GM23248 (cell line): ENCODE measurements at regions not wholly inside any gene's neighbourhood (a gene's known extent, or its start where the extent isn't known, plus 50 kb on each side); places are given as distances from the start of the nearest gene placed in this dataset.

Experiments
- DNase-seq: peaks from one replicate; pipeline ENCODE4 v3.0.0-alpha.2; 2015
- H2AFZ ChIP-seq: fragments of 200-600 bp; sonication (generic); 2 replicates; pipeline ENCODE4 v1.6.1; 2016; ENCODE audit warnings: antibody characterized with exemption
- H3F3A ChIP-seq: fragments of 200-600 bp; sonication (generic); 2 replicates; pipeline ENCODE4 v1.6.1; 2016; ENCODE audit warnings: mild to moderate bottlenecking, antibody characterized with exemption, mixed run types; ENCODE audit not compliant: insufficient read depth
- H3K27ac ChIP-seq: fragments of 200-600 bp; sonication (generic); 2 replicates; pipeline ENCODE4 v1.5.1; 2016; ENCODE audit warnings: mild to moderate bottlenecking
- H3K27me3 ChIP-seq: fragments of 200-600 bp; sonication (generic); replicated peaks from 2 replicates; pipeline ENCODE4 v1.6.1; 2016; ENCODE audit warnings: mild to moderate bottlenecking; ENCODE audit not compliant: insufficient read depth
- H3K36me3 ChIP-seq: fragments of 200-600 bp; sonication (generic); 2 replicates; pipeline ENCODE4 v1.6.1; 2016; ENCODE audit warnings: low read depth, mild to moderate bottlenecking
- H3K4me1 ChIP-seq: fragments of 200-600 bp; sonication (generic); 2 replicates; pipeline ENCODE4 v1.6.1; 2016; ENCODE audit warnings: mild to moderate bottlenecking; ENCODE audit not compliant: insufficient read depth
- H3K4me2 ChIP-seq: fragments of 200-600 bp; sonication (generic); one replicate; pipeline ENCODE4 v1.6.1; 2016; ENCODE audit warnings: mild to moderate bottlenecking; ENCODE audit not compliant: unreplicated experiment
- H3K4me3 ChIP-seq: fragments of 200-600 bp; sonication (generic); 2 replicates; pipeline ENCODE4 v1.5.1; 2016; ENCODE audit warnings: mild to moderate bottlenecking
- H3K79me2 ChIP-seq: fragments of 200-600 bp; sonication (generic); 2 replicates; pipeline ENCODE4 v1.6.1; 2016; ENCODE audit warnings: mild to moderate bottlenecking; ENCODE audit not compliant: insufficient read depth
- H3K9ac ChIP-seq: fragments of 200-600 bp; sonication (generic); 2 replicates; pipeline ENCODE4 v1.6.1; 2016; ENCODE audit warnings: mild to moderate bottlenecking
- H3K9me2 ChIP-seq: fragments of 200-600 bp; sonication (generic); 2 replicates; pipeline ENCODE4 v1.6.1; 2016; ENCODE audit warnings: mixed run types, mild to moderate bottlenecking, moderate library complexity; ENCODE audit not compliant: insufficient read depth
- H3K9me3 ChIP-seq: fragments of 200-600 bp; sonication (generic); one replicate; pipeline ENCODE4 v1.6.1; 2017; ENCODE audit warnings: low read depth
- H4K20me1 ChIP-seq: fragments of 200-600 bp; sonication (generic); 2 replicates; pipeline ENCODE4 v1.6.0; 2016; ENCODE audit not compliant: insufficient read depth
- EZH2 ChIP-seq: fragments of 200-600 bp; sonication (generic); IDR thresholded peaks from 2 replicates; pipeline ENCODE4 v1.6.1; 2018; ENCODE audit warnings: antibody characterized with exemption, mild to moderate bottlenecking; ENCODE audit not compliant: insufficient read depth, poor library complexity, severe bottlenecking
- EZH2phosphoT487 ChIP-seq: fragments of 200-600 bp; sonication (generic); IDR thresholded peaks from 2 replicates; pipeline ENCODE4 v1.6.1; 2018; ENCODE audit warnings: antibody characterized with exemption, moderate library complexity, mild to moderate bottlenecking, low read depth; ENCODE audit not compliant: insufficient read depth
- WGBS, 2 experiments: methylation state at CpG; one replicate each; pipeline ENCODE4 v1.1.6; 2015 to 2017; ENCODE audit warnings: low lambda C conversion rate in 2 of 2, low coverage in 1 of 2; ENCODE audit errors: missing lambda C conversion rate in 2 of 2; 5-methylcytosine and 5-hydroxymethylcytosine counted together
- in situ Hi-C: fragments of 300-500 bp; cut with MboI; formaldehyde crosslinking; loops from 2 replicates; pipeline ENCODE4 v1.15.0; 2020

DNA sequence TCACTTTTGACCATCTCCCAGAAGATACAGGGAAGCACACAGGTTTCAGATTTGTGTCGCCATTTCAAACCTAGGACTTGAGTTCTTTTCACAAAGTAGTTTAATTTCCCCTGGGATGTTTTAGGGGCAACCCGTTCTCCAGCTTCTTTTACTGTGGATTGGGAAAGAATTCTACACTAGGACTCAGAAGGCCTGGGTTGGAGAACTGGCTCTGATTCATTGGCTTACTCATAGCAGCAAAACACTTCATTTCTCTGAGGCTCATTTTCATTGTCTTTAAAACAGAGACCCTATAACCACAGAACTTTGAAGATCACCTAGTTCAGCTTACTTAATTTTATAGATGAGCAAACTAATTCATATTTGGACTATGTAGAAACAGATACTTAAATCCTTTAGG is 175.9 kb upstream of the SALL1 start:
- H3K79me2 ChIP-seq = no peaks in the 10 kb centered on the region
- no peaks in the 10 kb centered on the region for H4K20me1 ChIP-seq
- no peak overlapping the region for H3K4me3 ChIP-seq
- peak; percentile 89 for DNase-seq
- in situ Hi-C loops = no loop called here
- H3K9me3 ChIP-seq = no peaks in the 10 kb centered on the region
- H3K36me3 ChIP-seq = no peaks in the 10 kb centered on the region
- TF ChIP-seq EZH2phosphoT487 = no peak
- H3K4me2 ChIP-seq = peak overlapping the region; percentile 7
- H3F3A ChIP-seq = peaks cover 25% of the 10 kb centered on the region
- no peak overlapping the region for H3K9ac ChIP-seq
- H2AFZ ChIP-seq = no peak overlapping the region
- H3K4me1 ChIP-seq = peaks cover 19% of the 10 kb centered on the region
- peak overlapping the region; percentile 51 for H3K27ac ChIP-seq
- no peaks in the 10 kb centered on the region for H3K9me2 ChIP-seq
- H3K27me3 ChIP-seq = no peaks in the 10 kb centered on the region
- 2% methylated on average over 2 of the region's 2 CpGs for WGBS, 2 experiments

GRCh38 chr16:51326131-51326856 is 175.2 kb upstream of the SALL1 start:
- H3K9me3 ChIP-seq = no peaks in the 10 kb centered on the region
- H3K4me1 ChIP-seq = peaks cover 23% of the 10 kb centered on the region
- peak overlapping the region; percentile 28; the same call in 1 of the 2 replicates for H3K9ac ChIP-seq
- H4K20me1 ChIP-seq = no peaks in the 10 kb centered on the region
- H3K9me2 ChIP-seq = no peaks in the 10 kb centered on the region
- H3K79me2 ChIP-seq = no peaks in the 10 kb centered on the region
- no peaks in the 10 kb centered on the region for H3K36me3 ChIP-seq
- H3K27me3 ChIP-seq = no peaks in the 10 kb centered on the region
- H3K4me2 ChIP-seq = peak overlapping the region; percentile 74
- in situ Hi-C loops = no loop called here
- H3K4me3 ChIP-seq = peak overlapping the region; percentile 29
- 2 to 4% methylated on average over 7 of the region's 7 CpGs for WGBS, 2 experiments
- peaks cover 25% of the 10 kb centered on the region for H3F3A ChIP-seq
- H2AFZ ChIP-seq = no peak overlapping the region
- peak overlapping the region; percentile 51 for H3K27ac ChIP-seq
- no peak for TF ChIP-seq EZH2
- no peak for TF ChIP-seq EZH2phosphoT487
- peak; percentile 91 for DNase-seq

GRCh38 chr16:51321251-51321650 is 170.2 kb upstream of the SALL1 start:
- Histone ChIP-seq H3K9me2 (no peaks in the 10 kb centered on the region), H2AFZ (no peak overlapping the region), H3K27me3 (no peaks in the 10 kb centered on the region), H4K20me1 (no peaks in the 10 kb centered on the region), H3K9me3 (no peaks in the 10 kb centered on the region), H3K4me1 (peaks cover 16% of the 10 kb centered on the region), H3K4me2 (peak overlapping the region; percentile 32), H3K79me2 (no peaks in the 10 kb centered on the region), H3F3A (peaks cover 11% of the 10 kb centered on the region), H3K9ac (no peak overlapping the region), H3K4me3 (no peak overlapping the region), H3K36me3 (no peaks in the 10 kb centered on the region), H3K27ac (no peak overlapping the region)
- TF ChIP-seq EZH2 = no peak
- no peak for TF ChIP-seq EZH2phosphoT487
- in situ Hi-C loops = no loop called here
- DNase-seq = peak; percentile 38
- 58 to 59% methylated on average over 5 of the region's 5 CpGs for WGBS, 2 experiments

GRCh38 chr16:51317575-51317974 is 166.5 kb upstream of the SALL1 start:
- no peaks in the 10 kb centered on the region for H3K36me3 ChIP-seq
- H3F3A ChIP-seq = no peaks in the 10 kb centered on the region
- no peak for DNase-seq
- no peak overlapping the region for H3K4me2 ChIP-seq
- in situ Hi-C loops = no loop called here
- H2AFZ ChIP-seq = no peak overlapping the region
- H3K9me2 ChIP-seq = no peaks in the 10 kb centered on the region
- no peaks in the 10 kb centered on the region for H3K9me3 ChIP-seq
- no peaks in the 10 kb centered on the region for H3K27me3 ChIP-seq
- H4K20me1 ChIP-seq = no peaks in the 10 kb centered on the region
- no peak overlapping the region for H3K27ac ChIP-seq
- no peaks in the 10 kb centered on the region for H3K79me2 ChIP-seq
- no peak overlapping the region for H3K9ac ChIP-seq
- TF ChIP-seq EZH2phosphoT487 (no peak), EZH2 (no peak)
- peaks cover 8% of the 10 kb centered on the region; the same call in 1 of the 2 replicates for H3K4me1 ChIP-seq
- H3K4me3 ChIP-seq = no peak overlapping the region

- WGBS, 2 experiments = 69 to 81% methylated on average over 2 of the region's 2 CpGs
- no peak for DNase-seq
- H3K27me3 ChIP-seq = no peaks in the 10 kb centered on the region
- H3K4me3 ChIP-seq = no peak overlapping the region
- TF ChIP-seq EZH2phosphoT487 (no peak), EZH2 (no peak)
- no peaks in the 10 kb centered on the region for H3K79me2 ChIP-seq
- H3K4me2 ChIP-seq = no peak overlapping the region
- in situ Hi-C loops = no loop called here
- no peak overlapping the region for H3K9ac ChIP-seq
- no peaks in the 10 kb centered on the region for H3K4me1 ChIP-seq
- no peaks in the 10 kb centered on the region for H3K9me2 ChIP-seq
- no peaks in the 10 kb centered on the region for H3F3A ChIP-seq
- H3K9me3 ChIP-seq = no peaks in the 10 kb centered on the region
- no peaks in the 10 kb centered on the region for H3K36me3 ChIP-seq
- no peaks in the 10 kb centered on the region for H4K20me1 ChIP-seq
- H2AFZ ChIP-seq = no peak overlapping the region
- no peak overlapping the region for H3K27ac ChIP-seq
These were observed 162.1 kb upstream of the SALL1 start for GRCh38 chr16:51313198-51313597.
